ENCODE measurements at regions not wholly inside any gene's neighbourhood (a gene's known extent, or its start where the extent isn't known, plus 50 kb on each side); places are given as distances from the start of the nearest gene placed in this dataset.

DNA sequence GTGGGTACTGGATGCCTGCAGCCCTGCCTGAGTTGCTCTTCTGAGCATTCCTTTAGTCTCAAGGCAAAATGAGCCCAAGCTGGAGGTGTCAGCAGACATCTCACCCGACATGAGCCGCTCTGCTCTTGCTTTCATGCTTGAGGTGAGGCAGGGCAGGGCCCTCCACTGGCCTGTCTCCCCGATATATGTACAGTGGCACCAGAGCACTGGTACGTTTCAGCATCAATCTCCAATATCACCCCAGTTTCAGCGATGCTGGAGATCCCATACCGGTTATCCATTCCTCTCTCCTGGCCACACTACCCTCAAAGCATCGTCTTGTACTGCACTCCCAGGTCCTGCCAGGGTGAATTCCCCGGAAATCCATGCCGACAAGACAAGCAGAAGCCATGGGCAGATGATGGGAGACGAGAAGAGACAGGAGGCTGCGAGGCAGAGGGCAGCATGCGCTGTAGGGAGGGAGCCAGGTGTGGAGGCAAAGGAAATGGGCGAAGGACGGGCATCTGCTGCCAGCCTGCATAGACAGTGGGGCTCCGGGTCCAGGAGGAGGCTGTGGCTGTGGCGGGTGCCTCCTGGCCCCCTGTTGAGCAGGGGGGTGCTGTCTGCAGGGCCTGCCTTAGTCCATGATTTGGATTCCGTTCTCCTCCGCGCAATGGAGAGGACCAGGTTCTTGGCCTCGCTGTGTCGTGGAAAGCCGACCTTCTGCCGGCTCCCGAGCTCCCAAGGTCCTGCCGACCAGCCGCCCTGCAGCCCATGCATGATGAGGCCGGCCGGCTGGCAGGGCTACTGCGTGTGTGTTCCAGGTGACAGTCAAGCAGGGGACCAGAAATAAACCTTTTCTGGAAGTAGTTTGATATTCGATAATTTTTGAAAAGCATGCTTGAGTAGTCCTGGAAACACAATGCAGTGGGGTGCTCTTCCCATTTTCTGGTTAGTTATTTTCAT lies 152.2 kb upstream of the IRX2 start:
- no peaks in the 10 kb centered on the region for H3K27me3 ChIP-seq
- no peaks in the 10 kb centered on the region for H3K9me3 ChIP-seq
- no peak overlapping the region for H3K4me3 ChIP-seq
- no peak for DNase-seq
- in situ Hi-C loops (cut with MboI; ENCODE audit: low sequenced_read_pairs in 4 of 4): no loop called here
- TF ChIP-seq POLR2A (IDR thresholded peaks at IDR 0.05): no peak
- TF ChIP-seq, protein P1, sequence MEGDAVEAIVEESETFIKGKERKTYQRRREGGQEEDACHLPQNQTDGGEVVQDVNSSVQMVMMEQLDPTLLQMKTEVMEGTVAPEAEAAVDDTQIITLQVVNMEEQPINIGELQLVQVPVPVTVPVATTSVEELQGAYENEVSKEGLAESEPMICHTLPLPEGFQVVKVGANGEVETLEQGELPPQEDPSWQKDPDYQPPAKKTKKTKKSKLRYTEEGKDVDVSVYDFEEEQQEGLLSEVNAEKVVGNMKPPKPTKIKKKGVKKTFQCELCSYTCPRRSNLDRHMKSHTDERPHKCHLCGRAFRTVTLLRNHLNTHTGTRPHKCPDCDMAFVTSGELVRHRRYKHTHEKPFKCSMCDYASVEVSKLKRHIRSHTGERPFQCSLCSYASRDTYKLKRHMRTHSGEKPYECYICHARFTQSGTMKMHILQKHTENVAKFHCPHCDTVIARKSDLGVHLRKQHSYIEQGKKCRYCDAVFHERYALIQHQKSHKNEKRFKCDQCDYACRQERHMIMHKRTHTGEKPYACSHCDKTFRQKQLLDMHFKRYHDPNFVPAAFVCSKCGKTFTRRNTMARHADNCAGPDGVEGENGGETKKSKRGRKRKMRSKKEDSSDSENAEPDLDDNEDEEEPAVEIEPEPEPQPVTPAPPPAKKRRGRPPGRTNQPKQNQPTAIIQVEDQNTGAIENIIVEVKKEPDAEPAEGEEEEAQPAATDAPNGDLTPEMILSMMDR (IDR thresholded peaks at IDR 0.05 in 4 of 5, conservative IDR thresholded peaks at IDR 0.05 in 1 of 5): no peak
- H3K36me3 ChIP-seq: no peaks in the 10 kb centered on the region
- no peaks in the 10 kb centered on the region for H3K4me1 ChIP-seq
- no peak for ATAC-seq
- H3K27ac ChIP-seq: no peak overlapping the region
- intact Hi-C loops (cut with DNase I; ENCODE audit: low total_unique reads): no loop called here

DNA sequence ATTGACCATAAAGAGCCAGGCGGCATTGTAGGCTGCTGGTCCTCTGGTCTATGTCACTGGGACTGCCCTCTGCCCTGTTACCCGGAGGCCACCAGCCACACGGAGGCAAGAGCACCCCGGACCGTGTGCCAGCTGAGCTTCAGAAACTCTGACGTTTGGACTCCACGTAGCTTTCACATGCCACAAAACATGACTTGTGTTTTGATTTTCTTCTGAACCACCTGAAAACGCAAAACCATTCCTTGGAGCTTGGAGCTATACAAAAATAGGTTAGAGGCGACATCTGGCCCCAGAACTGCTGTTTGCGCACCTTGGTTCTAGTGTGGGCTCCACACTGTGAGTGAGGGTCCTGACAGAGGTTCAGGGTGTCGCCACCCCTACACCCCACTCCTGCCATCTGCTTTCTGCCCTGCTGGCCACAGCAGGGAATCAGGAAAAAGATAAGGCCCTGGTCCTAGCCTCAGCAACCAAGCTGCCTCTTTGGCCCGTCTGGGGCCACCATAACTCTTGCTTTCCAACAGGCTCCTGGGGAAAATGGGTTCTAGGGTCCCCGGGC lies 151.3 kb upstream of the IRX2 start:
- Histone ChIP-seq H3K27ac (no peak overlapping the region), H3K9me3 (no peaks in the 10 kb centered on the region), H3K4me1 (no peaks in the 10 kb centered on the region), H3K4me3 (no peak overlapping the region), H3K27me3 (no peaks in the 10 kb centered on the region), H3K36me3 (no peaks in the 10 kb centered on the region)
- in situ Hi-C loops (cut with MboI; ENCODE audit: low sequenced_read_pairs in 4 of 4) (no loop called here), intact Hi-C loops (cut with DNase I; ENCODE audit: low total_unique reads) (no loop called here)
- ATAC-seq: no peak
- DNase-seq: no peak
- TF ChIP-seq, protein P1 (IDR thresholded peaks at IDR 0.05 in 4 of 5, conservative IDR thresholded peaks at IDR 0.05 in 1 of 5): no peak
- TF ChIP-seq POLR2A (IDR thresholded peaks at IDR 0.05): no peak

DNA sequence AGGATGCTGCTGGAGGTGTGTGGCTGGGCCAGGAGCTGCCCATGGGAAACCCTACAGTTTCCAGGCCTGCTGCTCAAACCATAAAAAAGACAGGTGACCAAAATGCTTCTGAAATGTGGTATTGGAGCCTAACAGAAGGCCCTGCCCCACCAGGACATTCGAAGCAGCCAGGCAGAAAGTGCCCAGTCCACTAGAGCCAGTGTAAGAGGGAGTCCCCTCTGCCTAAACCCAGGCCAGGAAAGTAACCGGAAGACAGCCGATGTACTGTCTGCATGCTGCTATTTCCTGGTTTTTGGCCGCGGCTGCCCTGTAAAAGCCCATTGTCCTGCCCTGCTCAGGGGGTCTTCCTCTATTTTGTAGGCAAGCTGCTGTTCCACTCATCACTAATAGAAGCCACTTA lies 150.7 kb upstream of the IRX2 start:
- in situ Hi-C loops (cut with MboI; ENCODE audit: low sequenced_read_pairs in 4 of 4): no loop called here
- TF ChIP-seq POLR2A (IDR thresholded peaks at IDR 0.05): no peak
- TF ChIP-seq, protein P1 (IDR thresholded peaks at IDR 0.05 in 4 of 5, conservative IDR thresholded peaks at IDR 0.05 in 1 of 5): no peak
- no peaks in the 10 kb centered on the region for H3K27me3 ChIP-seq
- no peak overlapping the region for H3K4me3 ChIP-seq
- DNase-seq (no peak), ATAC-seq (no peak)
- no peaks in the 10 kb centered on the region for H3K36me3 ChIP-seq
- H3K27ac ChIP-seq: no peak overlapping the region
- intact Hi-C loops (cut with DNase I; ENCODE audit: low total_unique reads): no loop called here
- H3K9me3 ChIP-seq: no peaks in the 10 kb centered on the region
- H3K4me1 ChIP-seq: no peaks in the 10 kb centered on the region

DNA sequence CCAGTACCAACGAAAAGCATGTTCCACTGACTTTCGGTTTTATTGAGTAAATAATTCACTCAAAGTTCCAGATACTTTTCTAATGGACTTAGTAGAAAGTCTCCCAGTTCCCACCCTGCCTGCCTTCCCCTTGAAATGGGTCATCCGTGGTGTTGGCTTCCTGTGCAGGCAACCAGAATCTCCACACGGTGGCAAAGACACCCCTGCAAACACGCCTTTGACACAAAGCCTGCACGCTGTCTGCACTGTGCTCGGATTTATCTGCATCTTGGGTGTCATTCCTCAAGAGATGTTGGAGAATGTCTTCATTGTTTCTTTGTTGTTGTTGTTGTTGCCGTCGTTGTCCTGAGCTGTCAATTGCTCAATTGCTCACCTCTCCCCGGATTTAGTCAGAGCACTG lies 150.0 kb upstream of the IRX2 start:
- intact Hi-C loops (cut with DNase I; ENCODE audit: low total_unique reads) (no loop called here), in situ Hi-C loops (cut with MboI; ENCODE audit: low sequenced_read_pairs in 4 of 4) (no loop called here)
- H3K4me1 ChIP-seq: no peaks in the 10 kb centered on the region
- H3K27me3 ChIP-seq: no peaks in the 10 kb centered on the region
- H3K9me3 ChIP-seq: no peaks in the 10 kb centered on the region
- ATAC-seq: no peak
- H3K36me3 ChIP-seq: no peaks in the 10 kb centered on the region
- no peak for DNase-seq
- no peak overlapping the region for H3K4me3 ChIP-seq
- no peak overlapping the region for H3K27ac ChIP-seq
- TF ChIP-seq POLR2A (IDR thresholded peaks at IDR 0.05): no peak
- TF ChIP-seq, protein P1 (IDR thresholded peaks at IDR 0.05 in 4 of 5, conservative IDR thresholded peaks at IDR 0.05 in 1 of 5): no peak
